Liver (tissue), 8 donors: ENCODE measurements at regions not wholly inside any gene's neighbourhood (a gene's known extent, or its start where the extent isn't known, plus 50 kb on each side); places are given as distances from the start of the nearest gene placed in this dataset.

Source experiments
- DNase-seq: peaks from one replicate; pipeline ENCODE4 v3.0.0-alpha.2; 2017; ENCODE audit warnings: low spot score
- H3K27ac ChIP-seq, 2 donors: one replicate each; pipeline ENCODE4 v1.7.0; 2013; ENCODE audit warnings: inconsistent platforms in 2 of 2, low read length in 2 of 2, control low read depth in 1 of 2, low read depth in 1 of 2, mild to moderate bottlenecking in 1 of 2
- H3K27me3 ChIP-seq, 4 donors: one replicate each; pipeline versions ENCODE4 v1.6.1 to v1.7.0; 2013; ENCODE audit warnings: low read length in 3 of 4, inconsistent platforms in 1 of 4, mild to moderate bottlenecking in 1 of 4, moderate library complexity in 1 of 4; ENCODE audit not compliant: control insufficient read depth in 4 of 4, insufficient read depth in 4 of 4
- H3K36me3 ChIP-seq, 4 donors: one replicate each; pipeline versions ENCODE4 v1.6.1 to v1.7.0; 2013; ENCODE audit warnings: low read length in 3 of 4, mild to moderate bottlenecking in 3 of 4, low read depth in 1 of 4, moderate library complexity in 1 of 4; ENCODE audit not compliant: control insufficient read depth in 4 of 4, insufficient read depth in 3 of 4
- H3K4me1 ChIP-seq, 4 donors: one replicate each; pipeline versions ENCODE4 v1.6.1 to v1.7.0; 2013; ENCODE audit warnings: low read length in 3 of 4, mild to moderate bottlenecking in 3 of 4, moderate library complexity in 1 of 4; ENCODE audit not compliant: control insufficient read depth in 4 of 4, insufficient read depth in 4 of 4
- H3K4me3 ChIP-seq, 3 donors: one replicate each; pipeline versions ENCODE4 v1.6.1 to v1.7.0; 2013; ENCODE audit warnings: low read length in 3 of 3, control low read depth in 1 of 3, low read depth in 1 of 3, mild to moderate bottlenecking in 1 of 3
- H3K9ac ChIP-seq, 2 donors: one replicate each; pipeline ENCODE4 v1.7.0; 2013; ENCODE audit warnings: low read length in 2 of 2, mild to moderate bottlenecking in 2 of 2, moderate library complexity in 2 of 2, control low read depth in 1 of 2, low read depth in 1 of 2
- H3K9me3 ChIP-seq, 4 donors: one replicate each; pipeline versions ENCODE4 v1.6.1 to v1.7.0; 2013; ENCODE audit warnings: low read length in 3 of 4; ENCODE audit not compliant: control insufficient read depth in 4 of 4
- ATF3 ChIP-seq: IDR thresholded peaks from 2 replicates; pipeline ENCODE4 v1.6.1; 2016; ENCODE audit warnings: antibody characterized with exemption
- CTCF ChIP-seq: fragments of 150-350 bp; IDR thresholded peaks from 2 replicates; pipeline ENCODE4 v1.5.1; 2017; ENCODE audit warnings: improper control_type of control experiment, low read depth, low read length; ENCODE audit not compliant: missing input control
- EGR1 ChIP-seq, 2 donors: IDR thresholded peaks; 2 replicates each; pipeline ENCODE4 v1.6.1; 2016 to 2018; ENCODE audit warnings: antibody characterized with exemption in 2 of 2, low read depth in 2 of 2
- FOXA1 ChIP-seq: IDR thresholded peaks from 2 replicates; pipeline ENCODE4 v1.6.1; 2016; ENCODE audit warnings: antibody characterized with exemption
- FOXA2 ChIP-seq: IDR thresholded peaks from 2 replicates; pipeline ENCODE4 v1.6.1; 2016; ENCODE audit warnings: antibody characterized with exemption
- GABPA ChIP-seq, 2 donors: IDR thresholded peaks in 1 of 2; conservative IDR thresholded peaks in 1 of 2; 2 replicates each; pipeline ENCODE4 v1.6.1; 2016; ENCODE audit warnings: antibody characterized with exemption in 2 of 2, mild to moderate bottlenecking in 1 of 2, moderate library complexity in 1 of 2
- HNF4A ChIP-seq, 2 donors: conservative IDR thresholded peaks; 2 replicates each; pipeline ENCODE4 v1.6.1; 2016; ENCODE audit warnings: antibody characterized with exemption in 2 of 2, mild to moderate bottlenecking in 2 of 2
- HNF4G ChIP-seq: IDR thresholded peaks from 2 replicates; pipeline ENCODE4 v1.6.1; 2016; ENCODE audit warnings: antibody characterized with exemption
- JUND ChIP-seq, 2 donors: IDR thresholded peaks; 2 replicates each; pipeline ENCODE4 v1.6.1; 2016; ENCODE audit warnings: antibody characterized with exemption in 2 of 2
- MAX ChIP-seq: IDR thresholded peaks from 2 replicates; pipeline ENCODE4 v1.6.1; 2016; ENCODE audit warnings: antibody characterized with exemption
- NR2F2 ChIP-seq: IDR thresholded peaks from 2 replicates; pipeline ENCODE4 v1.6.1; 2016; ENCODE audit warnings: antibody characterized with exemption
- RAD21 ChIP-seq, 2 donors: IDR thresholded peaks; 2 replicates each; pipeline ENCODE4 v1.6.1; 2016; ENCODE audit warnings: antibody characterized with exemption in 2 of 2, mild to moderate bottlenecking in 2 of 2
- REST ChIP-seq: IDR thresholded peaks from 2 replicates; pipeline ENCODE4 v1.6.1; 2016; ENCODE audit warnings: antibody characterized with exemption, mild to moderate bottlenecking
- RXRA ChIP-seq, 2 donors: IDR thresholded peaks; 2 replicates each; pipeline ENCODE4 v1.6.1; 2017 to 2018; ENCODE audit warnings: antibody characterized with exemption in 2 of 2, mild to moderate bottlenecking in 1 of 2
- SP1 ChIP-seq: IDR thresholded peaks from 2 replicates; pipeline ENCODE4 v1.6.1; 2018; ENCODE audit warnings: antibody characterized with exemption, mild to moderate bottlenecking
- TAF1 ChIP-seq: conservative IDR thresholded peaks from 2 replicates; pipeline ENCODE4 v1.6.1; 2016; ENCODE audit warnings: antibody characterized with exemption, mild to moderate bottlenecking
- YY1 ChIP-seq: IDR thresholded peaks from 2 replicates; pipeline ENCODE4 v1.6.1; 2016; ENCODE audit warnings: antibody characterized with exemption, mild to moderate bottlenecking
- ZBTB33 ChIP-seq: IDR thresholded peaks from 2 replicates; pipeline ENCODE4 v1.6.1; 2016; ENCODE audit warnings: antibody characterized with exemption
- WGBS: extraction: QIAGEN DNeasy Blood & Tissue Kit; methylation state at CpG from one replicate; pipeline ENCODE4 v1.1.7; 2013; 5-methylcytosine and 5-hydroxymethylcytosine counted together
- donor health status: healthy.
- donor health status: healthy.
- donor health status: healthy.
- donor health status: healthy.
- donor health status: healthy.

DNA sequence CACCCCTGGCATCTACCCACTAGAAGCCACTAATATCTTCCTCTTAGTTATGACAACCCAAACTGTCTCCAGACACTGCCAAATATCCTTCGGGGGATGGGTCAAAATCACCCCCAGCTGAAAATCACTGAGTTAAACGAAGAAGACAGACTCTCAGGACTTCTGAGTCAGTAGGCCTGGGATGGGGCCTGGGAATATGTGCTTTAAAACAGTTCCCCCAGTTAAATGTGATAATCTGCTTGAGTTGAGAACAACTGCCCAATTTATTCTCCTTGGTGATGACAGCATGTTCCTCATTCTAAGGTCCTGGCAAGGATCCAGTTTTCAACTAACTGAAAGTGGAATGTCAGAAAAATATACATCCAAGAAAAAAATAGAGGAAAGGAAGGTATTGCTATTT lies 52.4 kb downstream of the CBLL2 start:
- no peak for TF ChIP-seq CTCF
- no peak for TF ChIP-seq FOXA1
- no peak for TF ChIP-seq ZBTB33
- no peak for TF ChIP-seq EGR1 (IDR thresholded peaks at IDR 0.05; ENCODE audit: low read depth in 2 of 2)
- no peak for TF ChIP-seq RAD21 (IDR thresholded peaks at IDR 0.05)
- no peak for TF ChIP-seq HNF4G
- TF ChIP-seq ATF3: no peak
- no peak for TF ChIP-seq YY1
- no peak for TF ChIP-seq JUND (IDR thresholded peaks at IDR 0.05)
- TF ChIP-seq SP1: no peak
- no peak for TF ChIP-seq MAX
- TF ChIP-seq GABPA (IDR thresholded peaks at IDR 0.05 in 1 of 2, conservative IDR thresholded peaks at IDR 0.05 in 1 of 2): no peak
- TF ChIP-seq RXRA (IDR thresholded peaks at IDR 0.05): no peak
- TF ChIP-seq TAF1: no peak
- TF ChIP-seq FOXA2: no peak
- TF ChIP-seq REST: no peak
- TF ChIP-seq HNF4A (conservative IDR thresholded peaks at IDR 0.05): no peak
- TF ChIP-seq NR2F2: no peak
- H3K27me3 ChIP-seq: no peaks in the 10 kb centered on the region
- no peaks in the 10 kb centered on the region for H3K4me1 ChIP-seq
- no peak overlapping the region for H3K27ac ChIP-seq
- WGBS: 60% methylated on average over 2 of the region's 2 CpGs
- H3K9ac ChIP-seq: no peak overlapping the region
- DNase-seq: no peak
- H3K4me3 ChIP-seq: no peak overlapping the region
- no peaks in the 10 kb centered on the region for H3K9me3 ChIP-seq
- no peaks in the 10 kb centered on the region for H3K36me3 ChIP-seq

GRCh38 chrX:22329783-22330182 lies 57.1 kb downstream of the CBLL2 start:
- Histone ChIP-seq H3K4me1 (no peaks in the 10 kb centered on the region), H3K27ac (no peak overlapping the region), H3K9me3 (no peaks in the 10 kb centered on the region), H3K36me3 (no peaks in the 10 kb centered on the region), H3K9ac (no peak overlapping the region), H3K27me3 (peaks cover 0 to 2% (median 0%) of the 10 kb centered on the region in 4 donors), H3K4me3 (no peak overlapping the region)
- DNase-seq: no peak
- no peak for TF ChIP-seq RAD21 (IDR thresholded peaks at IDR 0.05)
- TF ChIP-seq CTCF: no peak
- TF ChIP-seq NR2F2: no peak
- no peak for TF ChIP-seq ZBTB33
- TF ChIP-seq SP1: no peak
- 49% methylated on average over 2 of the region's 2 CpGs for WGBS
